HepG2 (cell line): ENCODE measurements at regions not wholly inside any gene's neighbourhood (a gene's known extent, or its start where the extent isn't known, plus 50 kb on each side); places are given as distances from the start of the nearest gene placed in this dataset.

Experiments used
- ATAC-seq: fragments of 200-7000 bp; cut with Tn5 transposase; 3 replicates; pipeline ENCODE4 v1.9.1; 2020; ENCODE audit warnings: mild to moderate bottlenecking, moderate library complexity
- BruUV-seq: library from RNA; stranded (reverse); fragments of 400-500 nt; replicated peaks from 2 replicates; lab custom pipeline; 2021; lab: Mats Ljungman, UMichigan
- CTCF ChIA-PET: fragments of 300-600 bp; formaldehyde crosslinking; extraction: SDS; loops from one replicate; lab custom pipeline; 2021; ENCODE audit warnings: low total read pairs, inconsistent platforms, low intra/inter-chr PET ratio; lab: Yijun Ruan, JAX
- POLR2A ChIA-PET: fragments of 350-600 bp; sonication (Branson Sonifier 250); formaldehyde crosslinking; loops from one replicate; lab custom pipeline; 2020; ENCODE audit warnings: antibody characterized with exemption, inconsistent platforms; lab: Yijun Ruan, JAX
- DNase-seq: peaks from one replicate; pipeline ENCODE4 v3.0.0-alpha.2; 2015; ENCODE audit warnings: low spot score
- FAIRE-seq: peaks from 3 replicates; lab custom pipeline; 2011; peaks lifted over from hg19 to GRCh38; lab: Jason Lieb, UNC
- H2AFZ ChIP-seq: one replicate; pipeline ENCODE4 v1.6.1; 2011; ENCODE audit warnings: low read length, inconsistent platforms
- H3K27ac ChIP-seq: fragments of 300-600 bp; 3 replicates; pipeline ENCODE4 v1.8.0; 2011; ENCODE audit warnings: mixed run types, mild to moderate bottlenecking, mixed read lengths, low read length, inconsistent platforms; ENCODE audit not compliant: insufficient read depth; ENCODE audit errors: extremely low read length
- H3K27me3 ChIP-seq, 2 experiments: fragments of 200-600 bp in 1 of 2; 2 replicates in 1 of 2; 3 replicates in 1 of 2; pipeline versions ENCODE4 v1.6.0 to v1.8.0; 2011; ENCODE audit warnings: low read length in 2 of 2, mild to moderate bottlenecking in 2 of 2, moderate library complexity in 2 of 2, inconsistent platforms in 1 of 2; ENCODE audit not compliant: insufficient read depth in 2 of 2, control insufficient read depth in 1 of 2
- H3K36me3 ChIP-seq, 2 experiments: fragments of 200-600 bp in 1 of 2; replicated peaks in 1 of 2; 2 replicates in 1 of 2; 3 replicates in 1 of 2; pipeline versions ENCODE4 v1.5.1 to v1.8.0; 2011; ENCODE audit warnings: low read length in 2 of 2, inconsistent platforms in 1 of 2; ENCODE audit not compliant: insufficient read depth in 2 of 2, control insufficient read depth in 1 of 2
- H3K4me1 ChIP-seq: 2 replicates; pipeline ENCODE4 v1.5.1; 2012; ENCODE audit warnings: low read length, inconsistent platforms; ENCODE audit not compliant: insufficient read depth
- H3K4me2 ChIP-seq: 2 replicates; pipeline ENCODE4 v1.6.0; 2011; ENCODE audit warnings: low read depth, low read length, inconsistent platforms
- H3K4me3 ChIP-seq, 3 experiments: fragments of 200-600 bp in 1 of 3; sonication (generic), shearing (Covaris generic) in 1 of 3; replicated peaks in 1 of 3; 2 replicates each; pipeline ENCODE4 v1.5.1; 2011 to 2016; ENCODE audit warnings: low read length in 3 of 3, inconsistent platforms in 2 of 3, low read depth in 2 of 3, mild to moderate bottlenecking in 2 of 3, control low read depth in 1 of 3, mixed read lengths in 1 of 3; ENCODE audit not compliant: insufficient read depth in 1 of 3
- H3K79me2 ChIP-seq: one replicate; pipeline ENCODE4 v1.6.1; 2011; ENCODE audit warnings: low read length, inconsistent platforms; ENCODE audit not compliant: insufficient read depth
- H3K9ac ChIP-seq: 2 replicates; pipeline ENCODE4 v1.6.0; 2011; ENCODE audit warnings: mild to moderate bottlenecking, low read depth, low read length, inconsistent platforms; ENCODE audit not compliant: insufficient read depth
- H3K9me3 ChIP-seq: 2 replicates; pipeline ENCODE4 v1.5.1; 2012; ENCODE audit warnings: mild to moderate bottlenecking, low read length
- H4K20me1 ChIP-seq: 2 replicates; pipeline ENCODE4 v1.6.0; 2011; ENCODE audit warnings: inconsistent platforms, mild to moderate bottlenecking, low read length, moderate library complexity; ENCODE audit not compliant: insufficient read depth
- ARID2 ChIP-seq: sonication (generic); formaldehyde crosslinking; IDR thresholded peaks from 2 replicates; pipeline ENCODE4 v1.8.1; 2022; ENCODE audit warnings: mild to moderate bottlenecking, missing genetic modification reagents, borderline replicate concordance
- ATF7-NPFF ChIP-seq: sonication (generic); formaldehyde crosslinking; IDR thresholded peaks from 2 replicates; pipeline ENCODE4 v1.8.1; 2023; ENCODE audit warnings: mild to moderate bottlenecking, low read depth, missing genetic modification reagents, moderate library complexity
- GATAD1 ChIP-seq: IDR thresholded peaks from 2 replicates; pipeline ENCODE4 v1.6.1; 2016; ENCODE audit warnings: missing genetic modification reagents, missing compliant biosample characterization
- HOXA7 ChIP-seq: sonication (generic); formaldehyde crosslinking; IDR thresholded peaks from 2 replicates; pipeline ENCODE4 v1.8.1; 2022; ENCODE audit warnings: mild to moderate bottlenecking, missing genetic modification reagents, moderate library complexity
- ISL2 ChIP-seq: sonication (generic); formaldehyde crosslinking; IDR thresholded peaks from 2 replicates; pipeline ENCODE4 v1.5.0; 2020; ENCODE audit warnings: missing genetic modification reagents
- KLF15 ChIP-seq: sonication (generic); formaldehyde crosslinking; IDR thresholded peaks from 2 replicates; pipeline ENCODE4 v1.8.1; 2023; ENCODE audit warnings: borderline replicate concordance, mild to moderate bottlenecking, inconsistent platforms, missing genetic modification reagents, mixed read lengths
- MLLT10 ChIP-seq: sonication (generic); formaldehyde crosslinking; IDR thresholded peaks from 2 replicates; pipeline ENCODE4 v1.4.0; 2020; ENCODE audit warnings: missing genetic modification reagents
- MXD4 ChIP-seq: IDR thresholded peaks from 2 replicates; pipeline ENCODE4 v1.6.1; 2016; ENCODE audit warnings: mild to moderate bottlenecking, missing biosample characterization, missing genetic modification reagents
- STAG1 ChIP-seq: sonication (generic); formaldehyde crosslinking; IDR thresholded peaks from 2 replicates; pipeline ENCODE4 v1.4.0; 2020; ENCODE audit warnings: missing genetic modification reagents
- TFDP2 ChIP-seq: sonication (generic); formaldehyde crosslinking; IDR thresholded peaks from 2 replicates; pipeline ENCODE4 v1.4.0; 2020; ENCODE audit warnings: missing genetic modification reagents
- ZNF3 ChIP-seq: IDR thresholded peaks from 2 replicates; pipeline ENCODE4 v1.7.0; 2017; ENCODE audit warnings: inconsistent platforms
- ZNF337 ChIP-seq: sonication (generic); formaldehyde crosslinking; IDR thresholded peaks from 2 replicates; pipeline ENCODE4 v1.5.1; 2020; ENCODE audit warnings: missing genetic modification reagents, low read depth, mild to moderate bottlenecking, borderline replicate concordance
- ZNF383 ChIP-seq: sonication (generic); formaldehyde crosslinking; IDR thresholded peaks from 2 replicates; pipeline ENCODE4 v1.4.0; 2020; ENCODE audit warnings: missing genetic modification reagents, mild to moderate bottlenecking, borderline replicate concordance
- ZNF781 ChIP-seq: sonication (generic); formaldehyde crosslinking; IDR thresholded peaks from 2 replicates; pipeline ENCODE4 v1.5.1; 2020; ENCODE audit warnings: borderline replicate concordance, mild to moderate bottlenecking, missing genetic modification reagents; ENCODE audit errors: not compliant biosample characterization
- ZNF784 ChIP-seq: sonication (generic); formaldehyde crosslinking; IDR thresholded peaks from 2 replicates; pipeline ENCODE4 v1.5.1; 2020; ENCODE audit warnings: missing genetic modification reagents, mild to moderate bottlenecking, borderline replicate concordance
- WGBS: methylation state at CpG from one replicate; pipeline ENCODE4 v1.1.6; 2017; ENCODE audit warnings: low lambda C conversion rate; 5-methylcytosine and 5-hydroxymethylcytosine counted together
- in situ Hi-C: cut with HindIII; loops from 2 replicates; pipeline ENCODE4 v1.10.0; 2017; ENCODE audit warnings: low pct_unique_long_range_greater_than_20kb; ENCODE audit not compliant: extremely low pct_ligation_motif_present
- intact Hi-C: fragments of 100-400 bp; cut with micrococcal nuclease; formaldehyde crosslinking; loops from one replicate; pipeline ENCODE4 v1.10.0; 2022; ENCODE audit not compliant: unreplicated experiment

- ChIA-PET POLR2A (no interaction called here), CTCF (no interaction called here)
- ATAC-seq = no peak
- Histone ChIP-seq H3K4me2 (no peak overlapping the region), H3K27ac (no peak overlapping the region), H3K9ac (no peak overlapping the region), H3K36me3 (no peaks in the 10 kb centered on the region), H3K9me3 (no peaks in the 10 kb centered on the region), H3K4me3 (no peak overlapping the region), H3K4me1 (no peaks in the 10 kb centered on the region), H2AFZ (no peak overlapping the region), H3K79me2 (no peaks in the 10 kb centered on the region), H3K27me3 (no peaks in the 10 kb centered on the region), H4K20me1 (no peaks in the 10 kb centered on the region)
- 0% methylated on average over 3 of the region's 3 CpGs for WGBS
- TF ChIP-seq STAG1 (CRISPR knock-in tag) = no peak
- TF ChIP-seq ARID2 = no peak
- DNase-seq = no peak
- in situ Hi-C loops (no loop called here), intact Hi-C loops (no loop called here)
- BruUV-seq = no TSS peak
- FAIRE-seq = no peak
These were observed 303.1 kb downstream of the DMRT2 start for GRCh38 chr9:1353291-1353690.

- Histone ChIP-seq H3K27ac (no peak overlapping the region), H3K4me3 (no peak overlapping the region), H3K4me2 (no peak overlapping the region), H3K79me2 (no peaks in the 10 kb centered on the region), H3K4me1 (no peaks in the 10 kb centered on the region), H4K20me1 (no peaks in the 10 kb centered on the region), H2AFZ (no peak overlapping the region), H3K9ac (no peak overlapping the region), H3K36me3 (no peaks in the 10 kb centered on the region), H3K27me3 (no peaks in the 10 kb centered on the region), H3K9me3 (no peaks in the 10 kb centered on the region)
- DNase-seq (no peak), FAIRE-seq (no peak), ATAC-seq (no peak)
- intact Hi-C loops (no loop called here), in situ Hi-C loops (no loop called here)
- ChIA-PET POLR2A (no interaction called here), CTCF (no interaction called here)
- TF ChIP-seq ZNF784 (CRISPR knock-in tag) = no peak
- TF ChIP-seq ZNF781 (CRISPR knock-in tag) = no peak
- TF ChIP-seq HOXA7 (CRISPR knock-in tag) = no peak
- no peak for TF ChIP-seq MLLT10 (CRISPR knock-in tag)
- TF ChIP-seq TFDP2 = no peak
- no peak for TF ChIP-seq ZNF337 (CRISPR knock-in tag)
- TF ChIP-seq MXD4 (CRISPR knock-in tag) = no peak
- TF ChIP-seq KLF15 (CRISPR knock-in tag) = no peak
- TF ChIP-seq ISL2 (CRISPR knock-in tag) = no peak
- TF ChIP-seq ZNF3 (CRISPR knock-in tag) = no peak
- TF ChIP-seq GATAD1 = no peak
- TF ChIP-seq ZNF383 (CRISPR knock-in tag) = no peak
- TF ChIP-seq ATF7-NPFF (CRISPR knock-in tag) = no peak
- WGBS = 45% methylated on average over 5 of the region's 5 CpGs
- no TSS peak for BruUV-seq
These were observed 303.9 kb downstream of the DMRT2 start for GRCh38 chr9:1354086-1354485.
